ENCODE measurements at regions not wholly inside any gene's neighbourhood (a gene's known extent, or its start where the extent isn't known, plus 50 kb on each side); places are given as distances from the start of the nearest gene placed in this dataset.

DNA sequence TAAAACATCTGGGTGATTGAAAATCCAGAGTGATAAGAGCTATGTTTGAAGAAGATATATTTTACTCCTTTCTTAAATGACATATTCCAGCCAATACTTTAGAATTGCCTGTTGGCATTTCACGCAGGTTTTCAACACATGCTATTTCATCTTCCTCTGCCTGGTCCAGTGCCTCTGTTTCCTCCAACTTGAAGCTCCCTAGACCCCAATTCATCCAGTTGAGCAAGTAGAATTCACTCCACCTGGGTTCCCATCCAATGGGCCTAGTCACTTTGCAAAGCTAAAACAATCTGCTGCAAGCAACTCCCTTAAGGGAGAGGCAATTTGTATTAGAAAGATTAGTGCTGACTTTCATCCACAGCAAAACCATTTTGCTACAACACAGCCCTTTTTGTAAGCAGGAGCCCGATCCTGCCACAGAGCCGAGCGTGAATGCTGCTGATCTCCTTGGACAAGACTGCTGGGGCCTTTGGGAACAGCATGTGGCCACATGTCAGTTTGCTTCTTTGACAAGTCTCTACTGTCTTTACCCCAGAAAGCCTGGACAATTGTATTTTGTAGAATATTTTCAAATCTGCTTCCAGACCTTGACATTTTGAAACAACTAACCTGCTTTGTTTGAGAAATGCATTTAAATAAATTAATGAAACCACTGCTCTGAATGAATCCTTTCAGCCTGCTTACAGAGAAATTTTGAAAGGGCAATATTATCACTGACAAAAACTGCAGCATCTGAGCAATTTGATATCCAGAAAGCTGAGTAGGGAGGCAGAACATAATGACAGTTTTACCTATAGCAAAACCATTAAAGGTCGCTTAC, 259.1 kb downstream of the TDRD15 start:
- TF ChIP-seq, protein P1, sequence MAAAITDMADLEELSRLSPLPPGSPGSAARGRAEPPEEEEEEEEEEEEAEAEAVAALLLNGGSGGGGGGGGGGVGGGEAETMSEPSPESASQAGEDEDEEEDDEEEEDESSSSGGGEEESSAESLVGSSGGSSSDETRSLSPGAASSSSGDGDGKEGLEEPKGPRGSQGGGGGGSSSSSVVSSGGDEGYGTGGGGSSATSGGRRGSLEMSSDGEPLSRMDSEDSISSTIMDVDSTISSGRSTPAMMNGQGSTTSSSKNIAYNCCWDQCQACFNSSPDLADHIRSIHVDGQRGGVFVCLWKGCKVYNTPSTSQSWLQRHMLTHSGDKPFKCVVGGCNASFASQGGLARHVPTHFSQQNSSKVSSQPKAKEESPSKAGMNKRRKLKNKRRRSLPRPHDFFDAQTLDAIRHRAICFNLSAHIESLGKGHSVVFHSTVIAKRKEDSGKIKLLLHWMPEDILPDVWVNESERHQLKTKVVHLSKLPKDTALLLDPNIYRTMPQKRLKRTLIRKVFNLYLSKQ (tag by site-specific recombination; IDR thresholded peaks at IDR 0.05; ENCODE audit: borderline replicate concordance): no peak
- TF ChIP-seq ZNF121 (tag by site-specific recombination; IDR thresholded peaks at IDR 0.05) (no peak), ZNF791 (tag by site-specific recombination; IDR thresholded peaks at IDR 0.05) (no peak), ZBTB8A (tag by site-specific recombination; IDR thresholded peaks at IDR 0.05) (no peak), ZNF341 (tag by site-specific recombination; IDR thresholded peaks at IDR 0.05; ENCODE audit: low read depth) (no peak), KLF1 (tag by site-specific recombination; IDR thresholded peaks at IDR 0.05) (no peak)
- TF ChIP-seq, protein P2, sequence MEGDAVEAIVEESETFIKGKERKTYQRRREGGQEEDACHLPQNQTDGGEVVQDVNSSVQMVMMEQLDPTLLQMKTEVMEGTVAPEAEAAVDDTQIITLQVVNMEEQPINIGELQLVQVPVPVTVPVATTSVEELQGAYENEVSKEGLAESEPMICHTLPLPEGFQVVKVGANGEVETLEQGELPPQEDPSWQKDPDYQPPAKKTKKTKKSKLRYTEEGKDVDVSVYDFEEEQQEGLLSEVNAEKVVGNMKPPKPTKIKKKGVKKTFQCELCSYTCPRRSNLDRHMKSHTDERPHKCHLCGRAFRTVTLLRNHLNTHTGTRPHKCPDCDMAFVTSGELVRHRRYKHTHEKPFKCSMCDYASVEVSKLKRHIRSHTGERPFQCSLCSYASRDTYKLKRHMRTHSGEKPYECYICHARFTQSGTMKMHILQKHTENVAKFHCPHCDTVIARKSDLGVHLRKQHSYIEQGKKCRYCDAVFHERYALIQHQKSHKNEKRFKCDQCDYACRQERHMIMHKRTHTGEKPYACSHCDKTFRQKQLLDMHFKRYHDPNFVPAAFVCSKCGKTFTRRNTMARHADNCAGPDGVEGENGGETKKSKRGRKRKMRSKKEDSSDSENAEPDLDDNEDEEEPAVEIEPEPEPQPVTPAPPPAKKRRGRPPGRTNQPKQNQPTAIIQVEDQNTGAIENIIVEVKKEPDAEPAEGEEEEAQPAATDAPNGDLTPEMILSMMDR (tag by site-specific recombination; IDR thresholded peaks at IDR 0.05): no peak
- TF ChIP-seq, protein P3, sequence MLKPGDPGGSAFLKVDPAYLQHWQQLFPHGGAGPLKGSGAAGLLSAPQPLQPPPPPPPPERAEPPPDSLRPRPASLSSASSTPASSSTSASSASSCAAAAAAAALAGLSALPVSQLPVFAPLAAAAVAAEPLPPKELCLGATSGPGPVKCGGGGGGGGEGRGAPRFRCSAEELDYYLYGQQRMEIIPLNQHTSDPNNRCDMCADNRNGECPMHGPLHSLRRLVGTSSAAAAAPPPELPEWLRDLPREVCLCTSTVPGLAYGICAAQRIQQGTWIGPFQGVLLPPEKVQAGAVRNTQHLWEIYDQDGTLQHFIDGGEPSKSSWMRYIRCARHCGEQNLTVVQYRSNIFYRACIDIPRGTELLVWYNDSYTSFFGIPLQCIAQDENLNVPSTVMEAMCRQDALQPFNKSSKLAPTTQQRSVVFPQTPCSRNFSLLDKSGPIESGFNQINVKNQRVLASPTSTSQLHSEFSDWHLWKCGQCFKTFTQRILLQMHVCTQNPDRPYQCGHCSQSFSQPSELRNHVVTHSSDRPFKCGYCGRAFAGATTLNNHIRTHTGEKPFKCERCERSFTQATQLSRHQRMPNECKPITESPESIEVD (tag by site-specific recombination; IDR thresholded peaks at IDR 0.05): no peak
- TF ChIP-seq, protein P4, sequence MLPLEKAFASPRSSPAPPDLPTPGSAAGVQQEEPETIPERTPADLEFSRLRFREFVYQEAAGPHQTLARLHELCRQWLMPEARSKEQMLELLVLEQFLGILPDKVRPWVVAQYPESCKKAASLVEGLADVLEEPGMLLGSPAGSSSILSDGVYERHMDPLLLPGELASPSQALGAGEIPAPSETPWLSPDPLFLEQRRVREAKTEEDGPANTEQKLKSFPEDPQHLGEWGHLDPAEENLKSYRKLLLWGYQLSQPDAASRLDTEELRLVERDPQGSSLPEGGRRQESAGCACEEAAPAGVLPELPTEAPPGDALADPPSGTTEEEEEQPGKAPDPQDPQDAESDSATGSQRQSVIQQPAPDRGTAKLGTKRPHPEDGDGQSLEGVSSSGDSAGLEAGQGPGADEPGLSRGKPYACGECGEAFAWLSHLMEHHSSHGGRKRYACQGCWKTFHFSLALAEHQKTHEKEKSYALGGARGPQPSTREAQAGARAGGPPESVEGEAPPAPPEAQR (tag by site-specific recombination; IDR thresholded peaks at IDR 0.05): no peak

Data from HEK293 (cell line).